Activated naive CD8-positive, alpha-beta T cell treated with anti-CD3 and anti-CD28 coated beads, Interleukin-2, amount 10 ng/mL, durations not matched to agents 7 days and 5 days (primary cell): ENCODE measurements at regions not wholly inside any gene's neighbourhood (a gene's known extent, or its start where the extent isn't known, plus 50 kb on each side); places are given as distances from the start of the nearest gene placed in this dataset.

ENCODE experiments used
- ATAC-seq: fragments of 150-1000 bp; cut with Tn5 transposase; one replicate; pipeline ENCODE4 v1.10.0; 2021; ENCODE audit warnings: low read depth, moderate library complexity
- POLR2A ChIA-PET: fragments of 350-600 bp; sonication (Branson Sonifier 250); formaldehyde crosslinking; loops from one replicate; lab custom pipeline; 2021; ENCODE audit warnings: antibody characterized with exemption; lab: Charles Lee
- DNase-seq: peaks from one replicate; pipeline ENCODE4 v3.0.0; 2021
- H3K27ac Mint-ChIP-seq: one replicate; pipeline ENCODE4 v1.8.0; 2022; ENCODE audit warnings: mild to moderate bottlenecking, mixed read lengths
- H3K27me3 Mint-ChIP-seq: one replicate; pipeline ENCODE4 v1.8.0; 2022; ENCODE audit warnings: mild to moderate bottlenecking, moderate library complexity, mixed read lengths
- H3K36me3 Mint-ChIP-seq: one replicate; pipeline ENCODE4 v1.8.0; 2021; ENCODE audit warnings: mild to moderate bottlenecking, mixed read lengths
- H3K4me1 Mint-ChIP-seq: one replicate; pipeline ENCODE4 v1.8.0; 2021; ENCODE audit warnings: mixed read lengths
- H3K4me3 Mint-ChIP-seq: one replicate; pipeline ENCODE4 v1.8.0; 2022; ENCODE audit warnings: mild to moderate bottlenecking, moderate library complexity, mixed read lengths
- H3K9me3 Mint-ChIP-seq: one replicate; pipeline ENCODE4 v1.8.0; 2021; ENCODE audit warnings: mixed read lengths

DNA sequence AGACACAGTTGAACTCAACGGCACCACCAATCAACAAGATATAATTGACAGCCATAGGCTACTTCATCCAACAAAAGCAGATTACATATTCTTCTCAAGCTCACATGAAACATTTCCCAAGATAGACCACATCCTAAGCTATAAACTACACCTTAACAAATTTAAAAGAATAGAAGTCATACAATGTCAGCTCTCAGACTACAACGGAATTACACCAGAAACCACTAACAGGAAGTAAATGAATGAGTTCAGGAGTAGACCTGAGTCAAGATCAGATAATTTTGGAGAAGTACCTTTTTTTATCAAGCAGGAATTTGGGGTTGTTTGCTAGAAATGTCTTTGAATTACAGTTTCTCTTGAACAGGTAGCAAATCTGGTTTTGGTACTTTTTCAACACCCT is 237.8 kb downstream of the TBX18 start:
- no peaks in the 10 kb centered on the region for H3K36me3 Mint-ChIP-seq
- H3K4me1 Mint-ChIP-seq: peaks cover 3% of the 10 kb centered on the region
- no peak for DNase-seq
- H3K9me3 Mint-ChIP-seq: no peaks in the 10 kb centered on the region
- no peaks in the 10 kb centered on the region for H3K27me3 Mint-ChIP-seq
- no peak overlapping the region for H3K4me3 Mint-ChIP-seq
- POLR2A ChIA-PET: no interaction called here
- H3K27ac Mint-ChIP-seq: no peak overlapping the region
- no peak for ATAC-seq

DNA sequence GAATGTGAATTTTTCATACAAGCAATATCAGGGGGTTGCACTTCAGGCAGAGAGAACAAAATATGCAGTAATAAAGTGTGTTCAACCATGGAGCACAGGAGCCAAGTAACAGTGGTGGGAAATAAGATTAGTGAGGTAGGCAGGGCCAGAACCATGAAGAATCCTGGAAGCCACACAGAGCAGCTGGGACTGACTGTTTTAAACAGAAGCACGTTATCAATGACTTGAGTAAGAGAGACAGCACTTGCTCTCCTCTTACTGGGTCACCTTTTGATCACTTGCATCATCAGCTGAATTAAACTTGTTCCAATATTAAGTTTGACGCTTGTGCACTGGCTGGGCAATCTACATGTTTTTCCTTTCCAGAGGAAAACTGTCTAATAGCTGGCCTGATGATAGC is 238.5 kb downstream of the TBX18 start:
- Mint-ChIP-seq H3K27ac (no peak overlapping the region), H3K4me1 (peaks cover 3% of the 10 kb centered on the region), H3K36me3 (no peaks in the 10 kb centered on the region), H3K4me3 (no peak overlapping the region), H3K9me3 (no peaks in the 10 kb centered on the region), H3K27me3 (no peaks in the 10 kb centered on the region)
- DNase-seq (no peak), ATAC-seq (no peak)
- POLR2A ChIA-PET: no interaction called here

DNA sequence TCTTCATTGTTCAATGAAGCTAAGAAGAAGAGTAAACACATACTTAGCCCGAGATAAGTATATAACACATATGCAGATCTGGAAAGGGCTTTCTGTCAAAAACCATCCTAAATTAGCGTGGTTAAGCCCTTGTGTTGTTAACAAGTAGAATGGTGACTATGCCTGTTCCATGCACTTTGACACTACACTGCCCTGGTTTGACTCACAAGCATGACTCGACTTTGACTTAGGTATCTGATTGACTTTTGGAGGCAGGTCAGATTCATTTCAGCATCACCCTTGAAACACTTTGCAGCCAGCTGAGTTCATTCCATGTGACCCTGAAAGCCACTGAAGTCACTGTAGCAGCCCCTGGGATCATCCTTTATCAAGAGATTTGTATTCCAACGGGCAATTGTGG is 239.8 kb downstream of the TBX18 start:
- H3K27me3 Mint-ChIP-seq: no peaks in the 10 kb centered on the region
- peaks cover 3% of the 10 kb centered on the region for H3K4me1 Mint-ChIP-seq
- POLR2A ChIA-PET: no interaction called here
- no peak overlapping the region for H3K4me3 Mint-ChIP-seq
- no peaks in the 10 kb centered on the region for H3K36me3 Mint-ChIP-seq
- ATAC-seq (no peak), DNase-seq (no peak)
- H3K9me3 Mint-ChIP-seq: no peaks in the 10 kb centered on the region
- H3K27ac Mint-ChIP-seq: no peak overlapping the region

DNA sequence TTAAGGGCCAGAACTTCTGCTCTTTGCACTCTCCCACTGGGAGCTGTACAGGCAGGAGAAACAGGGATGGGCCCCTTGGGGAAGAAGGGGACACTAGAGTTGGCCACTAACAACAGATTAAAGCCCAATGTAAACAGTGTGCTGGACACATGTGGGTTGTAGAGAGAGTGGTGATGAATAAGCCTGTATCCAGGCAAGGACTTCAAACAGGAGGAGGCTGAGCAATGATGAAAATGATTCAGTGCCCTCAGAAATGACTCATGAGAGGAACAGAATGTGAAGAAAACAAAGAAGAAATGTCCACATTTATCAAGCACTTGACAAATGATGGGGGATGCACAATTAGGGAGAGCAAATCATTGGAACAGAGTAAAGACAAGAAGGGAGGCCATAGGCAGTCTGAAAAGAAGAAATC is 242.3 kb downstream of the TBX18 start:
- Mint-ChIP-seq H3K36me3 (no peaks in the 10 kb centered on the region), H3K4me1 (peaks cover 3% of the 10 kb centered on the region), H3K27me3 (no peaks in the 10 kb centered on the region), H3K4me3 (no peak overlapping the region), H3K27ac (no peak overlapping the region), H3K9me3 (no peaks in the 10 kb centered on the region)
- ATAC-seq (no peak), DNase-seq (no peak)
- POLR2A ChIA-PET: no interaction called here

DNA sequence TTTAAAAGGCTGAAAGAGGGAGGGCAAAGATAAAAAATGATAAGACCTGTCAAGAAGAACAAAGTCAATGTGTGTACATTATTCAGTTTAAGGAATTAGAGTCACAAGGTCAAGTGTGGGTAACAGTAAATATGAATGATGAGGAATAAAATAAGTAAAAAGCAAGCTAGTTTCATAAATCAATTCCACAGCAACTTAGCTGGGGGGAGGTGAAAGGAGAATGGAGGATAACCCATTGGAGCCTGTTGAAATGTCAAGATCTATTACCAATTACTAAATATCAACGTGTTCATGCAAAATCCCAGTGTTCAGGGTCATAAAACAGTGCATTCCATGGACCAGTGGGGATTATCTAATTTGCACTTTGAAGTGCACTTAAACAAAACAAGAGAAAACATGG is 242.9 kb downstream of the TBX18 start:
- ATAC-seq: no peak
- Mint-ChIP-seq H3K4me3 (no peak overlapping the region), H3K9me3 (no peaks in the 10 kb centered on the region), H3K4me1 (peaks cover under 1% of the 10 kb centered on the region), H3K36me3 (no peaks in the 10 kb centered on the region), H3K27ac (no peak overlapping the region), H3K27me3 (no peaks in the 10 kb centered on the region)
- POLR2A ChIA-PET: no interaction called here
- no peak for DNase-seq

DNA sequence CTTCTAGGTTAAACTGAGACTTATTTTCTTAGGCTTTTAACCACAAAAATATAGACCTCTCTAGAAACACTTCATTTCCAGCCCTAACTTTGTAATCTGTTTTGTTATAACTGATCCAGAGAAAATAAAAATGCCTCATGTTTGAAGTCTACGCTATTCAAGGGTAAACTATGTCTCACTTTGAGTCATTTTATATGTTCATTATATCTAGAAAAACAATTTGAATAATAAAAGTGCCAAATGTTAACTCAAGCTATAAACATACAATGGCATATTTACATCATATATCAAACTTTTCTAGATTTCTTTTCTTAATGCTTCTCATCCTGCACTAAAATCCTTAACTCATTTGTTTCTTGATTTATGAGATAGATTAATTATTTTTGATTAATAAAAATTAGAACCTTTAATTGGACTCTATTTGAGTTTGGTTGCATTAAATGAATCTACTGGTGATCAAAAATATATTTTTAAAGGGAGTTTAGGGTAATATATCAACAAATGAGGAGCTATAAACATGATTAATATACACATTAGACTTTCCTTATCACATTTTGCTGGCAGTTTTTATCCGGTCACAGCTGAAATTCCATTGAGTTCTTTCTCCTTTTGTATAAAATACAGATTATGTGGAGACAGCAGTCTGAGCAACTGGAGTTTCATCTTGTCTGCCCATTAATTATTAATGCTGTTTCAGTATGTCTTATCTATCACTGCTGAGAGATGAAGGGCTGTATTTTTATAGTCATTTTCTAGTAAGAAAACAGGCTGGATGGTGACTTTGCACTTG is 246.5 kb downstream of the TBX18 start:
- DNase-seq (no peak), ATAC-seq (no peak)
- POLR2A ChIA-PET: no interaction called here
- H3K27me3 Mint-ChIP-seq: no peaks in the 10 kb centered on the region
- no peak overlapping the region for H3K27ac Mint-ChIP-seq
- no peak overlapping the region for H3K4me3 Mint-ChIP-seq
- H3K36me3 Mint-ChIP-seq: no peaks in the 10 kb centered on the region
- no peaks in the 10 kb centered on the region for H3K9me3 Mint-ChIP-seq
- no peaks in the 10 kb centered on the region for H3K4me1 Mint-ChIP-seq

DNA sequence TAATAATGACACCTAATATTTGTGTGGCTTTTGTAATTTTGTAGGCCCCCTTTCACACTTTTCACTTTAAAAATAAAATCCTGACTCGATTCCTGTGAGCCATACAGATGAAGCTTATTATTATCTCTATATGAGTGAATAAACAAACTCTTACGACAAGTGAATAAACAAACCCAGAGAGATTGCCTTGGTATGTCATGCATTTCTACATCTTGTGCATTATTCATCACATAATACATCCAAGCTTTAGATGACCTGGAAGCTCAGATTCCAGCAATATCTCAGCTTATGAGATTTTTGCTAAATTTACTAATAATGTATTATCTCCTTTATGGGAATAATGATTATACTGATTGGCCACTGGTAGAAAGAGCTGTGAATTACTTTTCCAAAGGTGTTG is 248.2 kb downstream of the TBX18 start:
- no peaks in the 10 kb centered on the region for H3K36me3 Mint-ChIP-seq
- no peak overlapping the region for H3K27ac Mint-ChIP-seq
- H3K4me3 Mint-ChIP-seq: no peak overlapping the region
- POLR2A ChIA-PET: no interaction called here
- no peak for ATAC-seq
- no peaks in the 10 kb centered on the region for H3K9me3 Mint-ChIP-seq
- DNase-seq: no peak
- H3K27me3 Mint-ChIP-seq: no peaks in the 10 kb centered on the region
- no peaks in the 10 kb centered on the region for H3K4me1 Mint-ChIP-seq

DNA sequence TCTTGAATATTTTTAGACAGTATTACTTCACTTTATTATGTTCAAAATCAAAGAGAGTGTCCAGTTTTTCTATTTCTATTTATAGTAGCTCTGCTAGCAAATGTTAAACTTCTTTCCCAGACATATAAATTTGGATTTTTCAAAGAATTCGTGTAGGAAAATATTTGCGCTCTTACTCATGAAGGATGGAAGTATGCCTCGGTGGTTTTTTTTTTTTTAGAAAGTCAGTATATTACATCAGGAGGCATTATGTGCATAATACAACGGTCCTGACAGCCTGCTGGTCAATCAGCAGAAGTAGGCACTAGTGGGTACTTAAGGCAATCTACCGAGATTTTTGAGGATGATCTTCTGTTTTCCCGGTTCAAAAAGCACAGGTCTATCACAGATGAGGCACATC is 249.3 kb downstream of the TBX18 start:
- Mint-ChIP-seq H3K27ac (no peak overlapping the region), H3K4me1 (no peaks in the 10 kb centered on the region), H3K4me3 (no peak overlapping the region), H3K27me3 (no peaks in the 10 kb centered on the region), H3K36me3 (no peaks in the 10 kb centered on the region), H3K9me3 (no peaks in the 10 kb centered on the region)
- ATAC-seq: no peak
- DNase-seq: no peak
- POLR2A ChIA-PET: no interaction called here

DNA sequence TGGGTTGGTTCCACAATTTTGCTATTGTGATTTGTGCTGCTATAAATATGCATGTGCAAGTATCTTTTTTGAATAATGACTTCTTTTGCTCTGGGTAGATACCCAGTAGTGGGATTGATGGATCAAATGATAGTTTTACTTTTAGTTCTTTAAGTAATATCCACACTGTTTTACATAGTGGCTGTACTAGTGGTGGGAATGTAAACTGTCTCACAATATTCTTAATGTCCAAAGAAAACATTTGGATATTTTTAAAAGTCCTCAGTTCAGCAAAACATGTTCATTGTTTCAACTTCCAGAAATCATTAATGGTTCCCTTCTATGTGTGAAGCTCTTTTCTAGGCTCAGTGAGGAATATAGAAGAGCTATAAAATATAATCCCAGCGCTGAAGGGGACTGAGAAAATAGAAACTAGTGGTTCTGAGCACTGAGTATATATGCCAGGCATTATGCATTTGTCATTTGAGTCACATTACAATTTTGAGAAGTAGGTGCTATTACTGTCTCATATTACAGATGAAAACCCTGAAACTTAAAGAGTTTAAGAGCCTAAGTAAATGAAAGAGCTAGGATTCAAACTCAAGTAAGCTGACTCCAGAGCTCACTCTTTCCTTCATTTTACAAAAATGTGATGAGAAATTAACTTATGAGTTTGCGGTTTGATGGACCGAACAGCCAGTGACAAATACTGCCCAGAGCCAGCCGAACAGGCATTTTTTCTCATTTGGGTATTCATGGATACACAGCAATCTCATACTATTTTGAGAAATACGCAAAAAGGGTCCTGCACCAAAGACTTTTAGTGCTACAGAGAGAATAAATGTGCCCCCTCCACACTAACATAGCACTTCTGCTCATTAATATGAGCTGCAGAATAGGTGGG is 250.1 kb downstream of the TBX18 start:
- Mint-ChIP-seq H3K36me3 (no peaks in the 10 kb centered on the region), H3K4me1 (no peaks in the 10 kb centered on the region), H3K4me3 (no peak overlapping the region), H3K27me3 (no peaks in the 10 kb centered on the region), H3K27ac (no peak overlapping the region), H3K9me3 (no peaks in the 10 kb centered on the region)
- POLR2A ChIA-PET: no interaction called here
- no peak for DNase-seq
- no peak for ATAC-seq

DNA sequence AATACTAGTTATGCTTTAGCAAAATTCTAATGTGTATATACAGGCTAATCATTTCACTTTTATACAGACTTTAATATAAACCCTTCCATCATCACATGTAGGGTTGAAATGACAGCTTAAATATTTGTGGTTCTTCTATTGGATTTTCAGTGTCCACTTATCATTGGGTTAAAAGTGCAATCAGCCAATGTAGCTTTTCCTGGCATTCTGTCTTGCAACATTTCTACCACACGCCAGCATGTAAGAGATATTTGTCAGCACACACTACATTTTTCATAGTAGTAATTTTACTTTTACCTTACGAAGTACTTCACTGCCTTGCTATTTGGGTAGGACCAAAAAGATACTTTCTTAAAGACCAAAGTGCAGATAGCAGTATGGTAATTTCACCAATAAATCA is 252.0 kb downstream of the TBX18 start:
- ATAC-seq (no peak), DNase-seq (no peak)
- Mint-ChIP-seq H3K9me3 (no peaks in the 10 kb centered on the region), H3K4me1 (no peaks in the 10 kb centered on the region), H3K4me3 (no peak overlapping the region), H3K27ac (no peak overlapping the region), H3K36me3 (no peaks in the 10 kb centered on the region), H3K27me3 (no peaks in the 10 kb centered on the region)
- POLR2A ChIA-PET: no interaction called here

DNA sequence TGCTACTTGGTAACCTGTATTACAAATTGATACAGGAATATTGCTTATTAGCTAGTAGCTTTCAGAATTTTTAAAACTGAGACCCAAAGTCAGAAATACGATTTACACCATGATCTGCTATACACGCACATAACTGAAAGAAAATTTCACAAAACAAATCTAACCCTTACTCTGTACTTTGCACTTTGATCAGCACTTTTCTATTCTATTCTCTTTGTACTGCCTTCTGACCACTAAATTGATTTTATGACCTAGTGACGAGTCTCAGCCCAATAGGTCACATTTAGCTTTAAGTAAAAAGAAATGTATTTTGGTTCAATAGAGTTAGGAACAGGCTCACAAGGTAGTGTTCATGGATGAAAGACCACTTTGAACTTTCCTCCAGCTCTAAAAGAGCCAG is 252.5 kb downstream of the TBX18 start:
- no peak for ATAC-seq
- H3K4me3 Mint-ChIP-seq: no peak overlapping the region
- H3K4me1 Mint-ChIP-seq: no peaks in the 10 kb centered on the region
- no peaks in the 10 kb centered on the region for H3K9me3 Mint-ChIP-seq
- H3K27me3 Mint-ChIP-seq: no peaks in the 10 kb centered on the region
- H3K27ac Mint-ChIP-seq: no peak overlapping the region
- no peak for DNase-seq
- POLR2A ChIA-PET: no interaction called here
- no peaks in the 10 kb centered on the region for H3K36me3 Mint-ChIP-seq

DNA sequence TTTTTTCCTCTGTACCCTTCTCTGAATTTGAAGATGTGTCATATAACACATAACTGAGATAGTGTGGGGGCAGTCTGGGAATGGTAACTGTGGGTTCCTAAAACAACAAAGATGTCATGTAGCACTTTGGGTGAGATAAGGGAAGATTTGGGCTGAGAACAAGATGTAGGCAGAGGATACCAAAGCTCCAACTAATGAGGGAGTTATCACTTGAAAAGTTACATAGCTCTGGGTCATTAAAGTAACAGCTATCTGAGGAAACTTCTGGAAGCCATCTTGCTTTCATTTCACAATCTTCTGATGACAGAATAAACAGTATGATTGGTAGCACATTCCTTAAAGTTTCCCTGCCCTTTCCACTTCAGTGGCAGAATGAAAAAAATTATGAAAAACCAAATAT is 255.4 kb downstream of the TBX18 start:
- Mint-ChIP-seq H3K27ac (no peak overlapping the region), H3K4me3 (no peak overlapping the region), H3K36me3 (no peaks in the 10 kb centered on the region), H3K4me1 (no peaks in the 10 kb centered on the region), H3K9me3 (no peaks in the 10 kb centered on the region), H3K27me3 (no peaks in the 10 kb centered on the region)
- DNase-seq (no peak), ATAC-seq (no peak)
- POLR2A ChIA-PET: no interaction called here

DNA sequence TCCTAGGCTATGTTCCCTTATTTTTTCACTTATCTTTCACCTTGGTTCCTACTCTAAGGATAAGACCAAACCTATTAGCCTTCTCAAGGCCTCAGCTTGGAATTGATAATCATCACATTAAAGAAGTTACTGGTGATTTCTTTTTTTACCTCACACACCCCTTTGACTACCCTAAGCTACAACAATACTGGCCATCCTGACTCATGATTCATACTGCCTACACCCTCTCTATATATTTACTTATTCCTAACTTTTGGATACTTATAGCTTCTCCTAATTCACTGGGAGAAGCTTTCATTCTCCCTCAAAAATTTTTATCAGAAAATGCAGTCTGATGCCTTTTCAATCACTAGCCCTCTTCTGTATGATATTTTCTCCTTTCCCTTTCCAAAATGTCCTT is 256.1 kb downstream of the TBX18 start:
- H3K4me3 Mint-ChIP-seq: no peak overlapping the region
- no peaks in the 10 kb centered on the region for H3K4me1 Mint-ChIP-seq
- no peak for ATAC-seq
- no peak overlapping the region for H3K27ac Mint-ChIP-seq
- H3K36me3 Mint-ChIP-seq: no peaks in the 10 kb centered on the region
- H3K9me3 Mint-ChIP-seq: no peaks in the 10 kb centered on the region
- DNase-seq: no peak
- POLR2A ChIA-PET: no interaction called here
- no peaks in the 10 kb centered on the region for H3K27me3 Mint-ChIP-seq

DNA sequence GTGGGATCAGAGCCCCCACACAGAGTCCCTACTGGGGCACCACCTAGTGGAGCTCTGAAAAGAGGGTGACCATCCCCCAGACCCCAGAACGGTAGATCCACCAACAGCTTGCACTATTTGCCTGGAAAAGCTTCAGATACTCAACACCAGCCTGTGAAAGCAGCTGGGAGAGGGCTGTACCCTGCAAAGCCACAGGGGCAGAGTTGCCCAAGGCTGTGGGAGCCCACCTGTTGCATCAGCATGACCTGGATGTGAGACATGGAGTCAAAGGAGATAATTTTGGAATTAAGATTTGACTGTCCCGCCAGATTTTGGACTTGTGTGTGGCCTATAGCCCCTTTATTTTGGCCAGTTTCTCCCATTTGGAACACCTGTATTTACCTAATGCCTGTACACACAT is 260.4 kb downstream of the TBX18 start:
- POLR2A ChIA-PET: no interaction called here
- H3K36me3 Mint-ChIP-seq: no peaks in the 10 kb centered on the region

More for the DNA sequence above, 260.4 kb downstream of the TBX18 start:
- DNase-seq (no peak), ATAC-seq (no peak)
- H3K4me3 Mint-ChIP-seq: no peak overlapping the region
- H3K9me3 Mint-ChIP-seq: peaks cover 5% of the 10 kb centered on the region
- H3K27ac Mint-ChIP-seq: no peak overlapping the region
- no peaks in the 10 kb centered on the region for H3K4me1 Mint-ChIP-seq
- no peaks in the 10 kb centered on the region for H3K27me3 Mint-ChIP-seq
